Endodermal cell (in vitro differentiated cells): ENCODE measurements at regions not wholly inside any gene's neighbourhood (a gene's known extent, or its start where the extent isn't known, plus 50 kb on each side); places are given as distances from the start of the nearest gene placed in this dataset.
"Not testable (repeated sequence)": the region's sequence is repeated elsewhere in the genome, so short reads cannot be mapped to it uniquely, and the experiment has no call there.

Experiments
- DNase-seq: peaks from one replicate; pipeline ENCODE4 v3.0.0-alpha.2; 2017
- H3K27ac ChIP-seq: 2 replicates; pipeline ENCODE4 v1.5.1; 2013; ENCODE audit warnings: mild to moderate bottlenecking, low read depth, low read length, moderate library complexity
- H3K27me3 ChIP-seq: 2 replicates; pipeline ENCODE4 v1.6.1; 2013; ENCODE audit warnings: mild to moderate bottlenecking, low read length, moderate library complexity; ENCODE audit not compliant: insufficient read depth, control insufficient read depth, poor library complexity, severe bottlenecking
- H3K36me3 ChIP-seq: 2 replicates; pipeline ENCODE4 v1.7.0; 2013; ENCODE audit warnings: mild to moderate bottlenecking, low read length, moderate library complexity; ENCODE audit not compliant: control insufficient read depth, insufficient read depth
- H3K4me1 ChIP-seq: one replicate; pipeline ENCODE4 v1.7.0; 2013; ENCODE audit warnings: low read length; ENCODE audit not compliant: control insufficient read depth, insufficient read depth
- H3K4me3 ChIP-seq: 2 replicates; pipeline ENCODE4 v1.5.1; 2013; ENCODE audit warnings: mild to moderate bottlenecking, low read length, moderate library complexity
- H3K9ac ChIP-seq: 2 replicates; pipeline ENCODE4 v1.6.1; 2013; ENCODE audit warnings: mild to moderate bottlenecking, low read length, moderate library complexity; ENCODE audit not compliant: poor library complexity, severe bottlenecking; ENCODE audit errors: extremely low read depth
- H3K9me3 ChIP-seq: 2 replicates; pipeline ENCODE4 v1.6.1; 2013; ENCODE audit warnings: mild to moderate bottlenecking, low read length, moderate library complexity; ENCODE audit not compliant: control insufficient read depth
- H3K27ac Mint-ChIP-seq: 2 replicates; pipeline ENCODE4 v1.8.0; 2020; ENCODE audit warnings: mixed read lengths
- H3K27me3 Mint-ChIP-seq: 2 replicates; pipeline ENCODE4 v1.8.0; 2021; ENCODE audit warnings: mild to moderate bottlenecking, mixed read lengths; ENCODE audit not compliant: insufficient read depth
- H3K36me3 Mint-ChIP-seq: 2 replicates; pipeline ENCODE4 v1.8.0; 2020; ENCODE audit warnings: low read depth, mixed read lengths
- H3K4me1 Mint-ChIP-seq: 2 replicates; pipeline ENCODE4 v1.8.0; 2020; ENCODE audit warnings: mixed read lengths
- H3K4me3 Mint-ChIP-seq: 2 replicates; pipeline ENCODE4 v1.8.0; 2020; ENCODE audit warnings: mild to moderate bottlenecking, moderate library complexity, mixed read lengths
- H3K9me3 Mint-ChIP-seq: 2 replicates; pipeline ENCODE4 v1.8.0; 2020; ENCODE audit warnings: mild to moderate bottlenecking, mixed read lengths
- CTCF ChIP-seq: fragments of 200-600 bp; sonication (generic); conservative IDR thresholded peaks from 2 replicates; pipeline ENCODE4 v1.5.0; 2021; ENCODE audit warnings: antibody characterized with exemption, mild to moderate bottlenecking
- WGBS, 2 experiments: methylation state at CpG; one replicate each; pipeline versions ENCODE4 v1.1.5 to v1.1.7; 2013; ENCODE audit warnings: missing lambda C conversion rate in 2 of 2, mixed read lengths in 1 of 2; ENCODE audit not compliant: insufficient coverage in 1 of 2, insufficient read length in 1 of 2; 5-methylcytosine and 5-hydroxymethylcytosine counted together

- no peaks in the 10 kb centered on the region for H3K4me1 Mint-ChIP-seq
- DNase-seq = no peak
- no peaks in the 10 kb centered on the region for H3K9me3 ChIP-seq
- WGBS, 2 experiments = no CpG with 5 or more reads among the region's 1 CpG
- no peaks in the 10 kb centered on the region for H3K4me1 ChIP-seq
- H3K36me3 Mint-ChIP-seq = no peaks in the 10 kb centered on the region
- H3K9ac ChIP-seq = no peak overlapping the region
- no peak for TF ChIP-seq CTCF
- no peak overlapping the region for H3K4me3 Mint-ChIP-seq
- no peaks in the 10 kb centered on the region for H3K27me3 Mint-ChIP-seq
- H3K36me3 ChIP-seq = no peaks in the 10 kb centered on the region
- H3K27ac Mint-ChIP-seq = no peak overlapping the region
- H3K27me3 ChIP-seq = no peaks in the 10 kb centered on the region
- no peak overlapping the region for H3K27ac ChIP-seq
- no peaks in the 10 kb centered on the region for H3K9me3 Mint-ChIP-seq
- H3K4me3 ChIP-seq = no peak overlapping the region
Observed at GRCh38 chr3:78260388-78260787, 1220.5 kb downstream of the ROBO2 start.

- not testable (repeated sequence) for H3K27ac Mint-ChIP-seq
Observed at GRCh38 chr3:78266550-78266949, 1226.7 kb downstream of the ROBO2 start.

GRCh38 chr3:78267235-78267634 lies 1227.3 kb downstream of the ROBO2 start:
- Histone ChIP-seq H3K9me3 (peaks cover 12% of the 10 kb centered on the region), H3K27ac (no peak overlapping the region), H3K27me3 (no peaks in the 10 kb centered on the region), H3K4me3 (no peak overlapping the region), H3K4me1 (no peaks in the 10 kb centered on the region), H3K36me3 (no peaks in the 10 kb centered on the region), H3K9ac (no peak overlapping the region)
- H3K27me3 Mint-ChIP-seq = no peaks in the 10 kb centered on the region
- no peaks in the 10 kb centered on the region for H3K4me1 Mint-ChIP-seq
- DNase-seq = no peak
- H3K36me3 Mint-ChIP-seq = peaks cover 2% of the 10 kb centered on the region
- H3K27ac Mint-ChIP-seq = no peak overlapping the region
- TF ChIP-seq CTCF = no peak
- H3K9me3 Mint-ChIP-seq = peaks cover 14% of the 10 kb centered on the region
- H3K4me3 Mint-ChIP-seq = no peak overlapping the region

More at GRCh38 chr3:78266550-78266949, 1226.7 kb downstream of the ROBO2 start:
- peaks cover 12% of the 10 kb centered on the region for H3K9me3 ChIP-seq
- not testable (repeated sequence) for H3K36me3 ChIP-seq, DNase-seq, H3K4me1 ChIP-seq, H3K27ac ChIP-seq, H3K4me3 ChIP-seq, H3K9ac ChIP-seq, H3K27me3 Mint-ChIP-seq, H3K27me3 ChIP-seq, H3K4me1 Mint-ChIP-seq, H3K36me3 Mint-ChIP-seq, H3K4me3 Mint-ChIP-seq
- H3K9me3 Mint-ChIP-seq = peaks cover 14% of the 10 kb centered on the region
- 93% methylated on average over 3 of the region's 3 CpGs for WGBS, 2 experiments

- Histone ChIP-seq H3K36me3 (no peaks in the 10 kb centered on the region), H3K27ac (no peak overlapping the region), H3K4me1 (no peaks in the 10 kb centered on the region), H3K4me3 (no peak overlapping the region), H3K9ac (no peak overlapping the region), H3K27me3 (no peaks in the 10 kb centered on the region), H3K9me3 (peaks cover 12% of the 10 kb centered on the region)
- no peak for TF ChIP-seq CTCF
- Mint-ChIP-seq H3K9me3 (peaks cover 14% of the 10 kb centered on the region), H3K4me1 (no peaks in the 10 kb centered on the region), H3K27me3 (no peaks in the 10 kb centered on the region), H3K36me3 (peaks cover 2% of the 10 kb centered on the region), H3K4me3 (no peak overlapping the region), H3K27ac (no peak overlapping the region)
- WGBS, 2 experiments = 94% methylated on average over 2 of the region's 2 CpGs; no CpG with 5 or more reads in 1 of the 2 experiments
- no peak for DNase-seq
Observed at GRCh38 chr3:78268087-78268486, 1228.2 kb downstream of the ROBO2 start.
